GM23338 (cell line): ENCODE measurements at regions not wholly inside any gene's neighbourhood (a gene's known extent, or its start where the extent isn't known, plus 50 kb on each side); places are given as distances from the start of the nearest gene placed in this dataset.
"Not testable (repeated sequence)": the region's sequence is repeated elsewhere in the genome, so short reads cannot be mapped to it uniquely, and the experiment has no call there.

Experiments
- ATAC-seq: fragments of 200-7000 bp; cut with Tn5 transposase; 3 replicates; pipeline ENCODE4 v1.9.1; 2020
- DNase-seq: peaks from one replicate; pipeline ENCODE4 v3.0.0-alpha.2; 2015; ENCODE audit warnings: low spot score
- H2AFZ ChIP-seq: fragments of 200-600 bp; sonication (generic); 2 replicates; pipeline ENCODE4 v1.8.0; 2016; ENCODE audit warnings: antibody characterized with exemption, mild to moderate bottlenecking, moderate library complexity
- H3F3A ChIP-seq: fragments of 200-600 bp; sonication (generic); replicated peaks from 2 replicates; pipeline ENCODE4 v1.8.0; 2017; ENCODE audit warnings: antibody characterized with exemption, mixed run types, low read depth
- H3K27ac ChIP-seq: fragments of 200-600 bp; sonication (generic); 2 replicates; pipeline ENCODE4 v1.6.1; 2016; ENCODE audit warnings: low read depth
- H3K27me3 ChIP-seq: fragments of 200-600 bp; sonication (generic); 2 replicates; pipeline ENCODE4 v1.8.0; 2016; ENCODE audit warnings: mild to moderate bottlenecking, mixed run types, moderate library complexity; ENCODE audit not compliant: insufficient read depth
- H3K36me3 ChIP-seq: fragments of 200-600 bp; sonication (generic); 2 replicates; pipeline ENCODE4 v1.8.0; 2016; ENCODE audit warnings: mild to moderate bottlenecking; ENCODE audit not compliant: insufficient read depth
- H3K4me1 ChIP-seq: fragments of 200-600 bp; sonication (generic); 2 replicates; pipeline ENCODE4 v1.8.0; 2016; ENCODE audit warnings: mild to moderate bottlenecking, moderate library complexity; ENCODE audit not compliant: insufficient read depth
- H3K4me2 ChIP-seq: fragments of 200-600 bp; sonication (generic); 2 replicates; pipeline ENCODE4 v1.7.1; 2017; ENCODE audit warnings: mixed run types
- H3K4me3 ChIP-seq: fragments of 200-600 bp; sonication (generic); 2 replicates; pipeline ENCODE4 v1.6.1; 2016; ENCODE audit warnings: mixed run types
- H3K79me2 ChIP-seq: fragments of 200-600 bp; sonication (generic); replicated peaks from 2 replicates; pipeline ENCODE4 v1.8.0; 2017; ENCODE audit warnings: mild to moderate bottlenecking; ENCODE audit not compliant: insufficient read depth
- H3K9me2 ChIP-seq: fragments of 200-600 bp; sonication (generic); 2 replicates; pipeline ENCODE4 v1.8.0; 2017; ENCODE audit not compliant: insufficient read depth
- H4K20me1 ChIP-seq: fragments of 200-600 bp; sonication (generic); replicated peaks from 2 replicates; pipeline ENCODE4 v1.8.0; 2017; ENCODE audit warnings: mild to moderate bottlenecking; ENCODE audit not compliant: insufficient read depth
- H3K27ac Mint-ChIP-seq: 2 replicates; pipeline ENCODE4 v1.8.0; 2020; ENCODE audit warnings: inconsistent platforms, mild to moderate bottlenecking, moderate library complexity, mixed read lengths
- H3K27me3 Mint-ChIP-seq: 3 replicates; pipeline ENCODE4 v1.8.0; 2022; ENCODE audit warnings: low read depth, mild to moderate bottlenecking, moderate library complexity, mixed read lengths, inconsistent platforms; ENCODE audit not compliant: insufficient read depth, poor library complexity
- H3K36me3 Mint-ChIP-seq: 3 replicates; pipeline ENCODE4 v1.8.0; 2021; ENCODE audit warnings: low read depth, mild to moderate bottlenecking, inconsistent platforms, moderate library complexity, mixed read lengths
- H3K4me1 Mint-ChIP-seq: 3 replicates; pipeline ENCODE4 v1.8.0; 2020; ENCODE audit warnings: mild to moderate bottlenecking, inconsistent platforms, mixed read lengths
- H3K4me3 Mint-ChIP-seq: 3 replicates; pipeline ENCODE4 v1.8.0; 2021; ENCODE audit warnings: moderate library complexity, mild to moderate bottlenecking, inconsistent platforms, mixed read lengths
- H3K9me3 Mint-ChIP-seq: 3 replicates; pipeline ENCODE4 v1.8.0; 2020; ENCODE audit warnings: moderate library complexity, mild to moderate bottlenecking, inconsistent platforms, mixed read lengths

DNA sequence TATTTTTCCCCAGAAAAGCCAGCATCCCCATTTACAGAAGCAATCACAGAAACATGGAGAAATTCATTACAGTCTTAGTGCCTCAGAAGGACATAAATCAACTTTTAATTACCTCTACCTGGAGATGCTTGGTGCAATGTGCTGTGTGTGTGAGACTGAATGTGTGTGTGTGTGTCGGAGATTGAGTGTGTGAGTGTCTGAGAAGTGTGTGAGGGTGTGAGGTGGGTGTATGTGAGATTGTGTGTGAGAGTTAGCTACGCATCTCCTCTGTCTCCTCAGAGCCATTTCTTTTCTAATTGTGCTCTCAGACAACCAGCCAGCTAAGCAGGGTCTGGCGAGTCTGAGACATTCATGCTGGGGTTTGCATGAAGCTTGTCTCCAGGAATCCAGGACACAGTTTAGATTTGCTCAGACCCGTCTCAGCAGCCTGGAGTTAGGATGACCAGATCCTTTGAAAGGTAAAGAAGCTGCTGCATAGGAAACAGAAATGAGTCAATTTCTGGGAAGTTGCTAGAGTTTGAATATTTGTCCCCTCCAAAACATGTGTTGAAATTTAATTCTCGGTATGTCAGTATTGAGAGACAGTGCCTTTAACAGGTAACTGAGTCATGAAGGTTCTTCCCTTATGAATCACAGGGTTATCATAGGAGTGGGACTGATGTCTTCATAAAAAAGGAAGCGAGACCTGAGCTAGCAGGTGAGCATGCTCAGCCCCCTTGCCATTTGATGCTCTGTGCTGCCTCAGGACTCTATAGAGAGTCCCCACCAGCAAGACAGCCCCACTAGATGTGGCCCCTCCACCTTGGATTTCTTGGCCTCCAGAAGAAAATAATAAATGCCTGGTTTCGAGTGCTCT lies 199.0 kb upstream of the PLGLB2 start:
- not testable (repeated sequence) for H3K27me3 ChIP-seq, H3K27ac ChIP-seq, H3K27me3 Mint-ChIP-seq, H3K27ac Mint-ChIP-seq, H3F3A ChIP-seq, H2AFZ ChIP-seq, H3K36me3 ChIP-seq, H3K4me1 ChIP-seq, H3K9me3 Mint-ChIP-seq, H3K4me1 Mint-ChIP-seq, DNase-seq, H3K4me3 ChIP-seq, H3K79me2 ChIP-seq, ATAC-seq, H3K4me2 ChIP-seq, H3K4me3 Mint-ChIP-seq, H4K20me1 ChIP-seq, H3K36me3 Mint-ChIP-seq, H3K9me2 ChIP-seq

DNA sequence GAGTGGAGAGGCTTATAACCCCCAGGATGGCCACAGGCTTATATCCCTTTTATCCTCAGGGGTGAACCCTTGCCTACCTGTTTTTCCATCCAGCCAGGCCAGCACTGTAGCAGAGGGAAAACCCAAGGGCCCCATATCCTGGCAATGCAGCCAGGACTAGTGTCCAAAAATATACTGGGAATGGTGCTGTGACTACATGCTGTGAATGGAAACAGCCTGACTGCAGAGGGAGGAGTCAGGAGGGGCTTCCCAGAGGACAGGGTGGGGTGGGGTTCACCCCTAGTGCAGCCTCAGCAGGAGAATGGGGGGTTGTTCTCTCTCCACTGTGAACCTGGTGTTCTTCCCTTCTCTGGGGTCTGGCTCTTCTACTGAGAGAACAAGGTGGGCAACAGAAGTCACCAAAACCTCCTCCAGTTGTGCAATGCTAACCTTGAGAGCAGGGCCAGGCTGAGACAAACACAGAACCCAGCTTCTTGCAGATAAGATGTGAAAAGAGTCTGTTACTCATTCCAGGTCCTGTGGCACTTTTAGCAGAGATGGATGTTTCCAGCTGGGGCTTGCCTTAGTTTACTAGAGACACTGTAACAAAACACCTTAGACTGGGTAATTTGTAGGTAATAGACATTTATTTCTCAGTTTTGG lies 198.2 kb upstream of the PLGLB2 start:
- not testable (repeated sequence) for H3K4me1 Mint-ChIP-seq, H3F3A ChIP-seq, DNase-seq, H3K36me3 Mint-ChIP-seq, H2AFZ ChIP-seq, H3K36me3 ChIP-seq, H3K4me1 ChIP-seq, H3K4me3 Mint-ChIP-seq, ATAC-seq, H3K4me2 ChIP-seq, H3K9me3 Mint-ChIP-seq, H3K4me3 ChIP-seq, H4K20me1 ChIP-seq, H3K9me2 ChIP-seq, H3K27me3 Mint-ChIP-seq, H3K27ac Mint-ChIP-seq, H3K27ac ChIP-seq, H3K79me2 ChIP-seq, H3K27me3 ChIP-seq

DNA sequence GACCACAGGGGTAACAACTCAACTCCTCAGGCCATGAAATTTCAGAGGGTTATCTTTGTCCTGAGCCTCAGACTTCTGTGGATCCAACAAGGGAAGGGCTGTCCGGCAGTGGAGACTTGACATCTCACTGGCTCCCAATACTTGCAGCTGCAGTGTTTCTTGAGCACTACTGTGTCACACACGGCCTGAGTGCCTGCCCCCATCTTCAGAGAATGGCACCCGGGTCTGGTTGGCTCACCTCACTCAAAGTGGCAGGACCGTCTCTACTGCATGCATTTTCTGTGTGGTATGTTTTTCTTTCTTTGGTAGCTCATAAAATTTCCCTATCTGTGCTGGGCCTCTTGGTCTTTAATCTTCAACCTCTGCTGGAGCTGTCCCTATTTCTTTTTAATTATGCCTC lies 193.2 kb upstream of the PLGLB2 start:
- H3K36me3 ChIP-seq, H3K79me2 ChIP-seq, H3K27ac Mint-ChIP-seq, H3K9me3 Mint-ChIP-seq, H4K20me1 ChIP-seq, H3K27me3 Mint-ChIP-seq, H3K4me1 ChIP-seq, H2AFZ ChIP-seq, DNase-seq, H3K9me2 ChIP-seq, H3K27ac ChIP-seq, H3K4me3 Mint-ChIP-seq, H3K36me3 Mint-ChIP-seq, H3F3A ChIP-seq, ATAC-seq, H3K4me1 Mint-ChIP-seq, H3K4me3 ChIP-seq, H3K4me2 ChIP-seq, H3K27me3 ChIP-seq: not testable (repeated sequence)

DNA sequence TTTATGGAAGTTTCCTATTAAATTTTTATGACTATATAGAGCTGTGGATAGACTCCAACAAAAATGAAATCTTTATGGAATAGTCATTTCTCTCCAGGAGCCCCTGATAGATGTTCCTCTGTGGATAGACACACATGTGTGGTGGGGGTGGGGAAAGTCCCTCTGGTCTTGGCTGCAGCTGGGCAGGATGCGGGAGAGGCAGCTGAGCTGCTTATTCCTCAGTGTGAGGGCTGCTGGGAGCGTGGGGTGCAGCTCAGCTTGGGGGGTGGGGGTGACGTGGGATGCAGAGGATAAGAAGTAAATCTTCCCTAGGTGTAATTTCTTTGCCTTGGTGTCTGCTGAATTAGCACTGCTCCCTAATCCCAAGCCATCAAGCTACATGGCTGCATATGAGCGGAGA lies 192.8 kb upstream of the PLGLB2 start:
- not testable (repeated sequence) for H3K4me2 ChIP-seq, ATAC-seq, H3K27me3 Mint-ChIP-seq, H2AFZ ChIP-seq, H3K36me3 ChIP-seq, H3K4me3 ChIP-seq, H3K27ac ChIP-seq, H3K9me2 ChIP-seq, H3K9me3 Mint-ChIP-seq, H3K4me1 ChIP-seq, H3K27ac Mint-ChIP-seq, H3K4me3 Mint-ChIP-seq, H3K36me3 Mint-ChIP-seq, H4K20me1 ChIP-seq, H3K4me1 Mint-ChIP-seq, H3K27me3 ChIP-seq, H3F3A ChIP-seq, DNase-seq, H3K79me2 ChIP-seq

- H3K27me3 ChIP-seq, H3F3A ChIP-seq, H3K27me3 Mint-ChIP-seq, H3K27ac Mint-ChIP-seq, H3K4me3 Mint-ChIP-seq, H3K36me3 ChIP-seq, H3K4me1 ChIP-seq, H2AFZ ChIP-seq, DNase-seq, H3K36me3 Mint-ChIP-seq, H3K27ac ChIP-seq, H3K4me1 Mint-ChIP-seq, H3K79me2 ChIP-seq, H3K4me3 ChIP-seq, H4K20me1 ChIP-seq, H3K4me2 ChIP-seq, ATAC-seq, H3K9me3 Mint-ChIP-seq, H3K9me2 ChIP-seq: not testable (repeated sequence)
These were observed 188.9 kb upstream of the PLGLB2 start for GRCh38 chr2:87559001-87559400.

DNA sequence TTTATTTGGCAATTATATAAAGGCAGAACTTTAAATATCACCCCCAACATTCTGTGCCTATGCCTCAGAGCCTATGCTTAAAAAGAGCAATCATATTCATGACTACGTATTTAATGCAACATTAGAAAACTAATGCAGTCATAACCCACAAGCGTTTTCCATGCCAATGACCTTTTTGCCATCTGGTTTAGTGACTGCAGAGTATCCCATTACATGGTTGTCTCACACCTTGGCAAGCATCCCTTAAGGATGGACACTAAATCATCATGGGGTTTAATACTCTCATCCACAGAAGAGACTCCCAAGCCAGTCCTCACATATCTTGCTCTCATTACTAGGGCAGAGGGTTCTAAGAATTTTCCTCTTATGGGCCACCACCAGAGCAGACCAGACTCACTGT lies 188.2 kb upstream of the PLGLB2 start:
- H3K36me3 ChIP-seq, H3K27me3 Mint-ChIP-seq: not testable (repeated sequence)

More for the DNA sequence above, 188.2 kb upstream of the PLGLB2 start:
- not testable (repeated sequence) for H3K4me2 ChIP-seq, H3K27me3 ChIP-seq, H3K4me1 Mint-ChIP-seq, H3K4me3 ChIP-seq, H3K9me3 Mint-ChIP-seq, H3K27ac Mint-ChIP-seq, DNase-seq, H3K9me2 ChIP-seq, H3K27ac ChIP-seq, H3K4me3 Mint-ChIP-seq, H2AFZ ChIP-seq, H3K79me2 ChIP-seq, ATAC-seq, H3K4me1 ChIP-seq, H3F3A ChIP-seq, H4K20me1 ChIP-seq, H3K36me3 Mint-ChIP-seq
